ENCODE measurements at regions not wholly inside any gene's neighbourhood (a gene's known extent, or its start where the extent isn't known, plus 50 kb on each side); places are given as distances from the start of the nearest gene placed in this dataset.

DNA sequence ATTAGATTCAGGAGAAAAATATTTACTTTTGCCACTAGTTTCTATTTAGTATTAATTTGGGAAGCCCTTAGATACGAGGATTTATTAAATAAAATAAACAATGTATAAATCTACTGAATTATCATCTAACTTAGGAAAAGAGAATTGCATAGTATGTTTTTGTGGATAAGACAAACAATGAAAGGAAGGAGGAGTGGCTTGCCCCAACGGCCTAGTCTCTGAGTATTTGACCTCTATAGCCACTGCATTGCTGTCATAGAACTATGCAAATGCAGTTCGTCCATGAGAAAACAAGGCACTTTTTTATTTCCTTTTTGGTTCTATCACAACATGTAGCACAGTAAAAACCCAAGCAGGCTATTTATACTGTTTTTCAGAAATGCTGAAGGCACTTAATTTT, 321.2 kb upstream of the CCNH start:
- no peak for TF ChIP-seq EZH2 (IDR thresholded peaks at IDR 0.05; ENCODE audit: insufficient read depth, poor library complexity, severe bottlenecking)
- TF ChIP-seq EZH2phosphoT487 (IDR thresholded peaks at IDR 0.05; ENCODE audit: insufficient read depth, low read depth), result no peak

Data from GM23248 (cell line).